T47D (cell line): ENCODE measurements at regions not wholly inside any gene's neighbourhood (a gene's known extent, or its start where the extent isn't known, plus 50 kb on each side); places are given as distances from the start of the nearest gene placed in this dataset.
A peak's percentile ranks its signal among the peaks of the same experiment; 100 is the strongest.
"Not testable (repeated sequence)": the region's sequence is repeated elsewhere in the genome, so short reads cannot be mapped to it uniquely, and the experiment has no call there.

Experiments used
- DNase-seq, 2 experiments: peaks; one replicate each; pipeline versions ENCODE4 v3.0.0 to v3.0.0-alpha.2; 2011 to 2012; ENCODE audit warnings: low read depth in 1 of 2, low spot score in 1 of 2
- JUND ChIP-seq: IDR thresholded peaks from 2 replicates; pipeline ENCODE4 v1.6.1; 2012; ENCODE audit warnings: low read depth
- in situ Hi-C: cut with HindIII; loops from 2 replicates; pipeline ENCODE4 v1.10.0; 2016; ENCODE audit warnings: low sequenced_read_pairs, low pct_unique_long_range_greater_than_20kb

DNA sequence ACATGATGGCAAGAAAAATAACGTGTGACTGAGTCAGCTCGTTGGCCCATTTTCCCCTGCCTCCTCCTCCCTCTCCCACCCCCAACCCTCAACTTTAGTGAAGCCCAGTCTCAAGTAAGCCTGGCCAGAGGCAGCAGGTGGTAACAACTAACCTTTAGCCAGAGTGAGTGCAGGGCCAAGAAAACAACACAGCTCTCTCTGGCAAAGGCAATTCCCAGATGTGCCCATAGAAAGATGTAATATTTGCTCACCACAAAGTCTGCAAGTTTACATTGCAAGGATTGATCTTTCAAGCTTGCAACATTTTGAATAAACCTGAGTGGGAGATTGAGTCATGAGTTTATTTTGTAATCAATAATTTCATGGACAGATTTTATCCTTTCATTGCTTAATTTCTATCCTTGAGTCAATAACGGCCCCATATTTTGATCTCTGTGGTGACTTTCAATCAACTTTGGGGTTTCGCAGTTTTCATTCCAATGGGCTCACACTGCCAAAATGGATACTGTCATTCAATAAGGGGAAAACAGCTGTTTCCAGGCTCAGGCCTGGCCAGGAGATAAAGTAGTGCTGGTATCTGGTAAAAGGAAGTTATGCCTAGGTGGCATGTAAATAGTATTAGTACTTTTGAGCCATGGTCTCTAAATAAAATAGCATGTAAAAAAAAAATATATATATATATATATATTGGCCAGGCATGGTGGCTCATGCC, 130.7 kb upstream of the TMEM164 start:
- in situ Hi-C loops = no loop called here
- DNase-seq = no peak
- TF ChIP-seq JUND = no peak

DNA sequence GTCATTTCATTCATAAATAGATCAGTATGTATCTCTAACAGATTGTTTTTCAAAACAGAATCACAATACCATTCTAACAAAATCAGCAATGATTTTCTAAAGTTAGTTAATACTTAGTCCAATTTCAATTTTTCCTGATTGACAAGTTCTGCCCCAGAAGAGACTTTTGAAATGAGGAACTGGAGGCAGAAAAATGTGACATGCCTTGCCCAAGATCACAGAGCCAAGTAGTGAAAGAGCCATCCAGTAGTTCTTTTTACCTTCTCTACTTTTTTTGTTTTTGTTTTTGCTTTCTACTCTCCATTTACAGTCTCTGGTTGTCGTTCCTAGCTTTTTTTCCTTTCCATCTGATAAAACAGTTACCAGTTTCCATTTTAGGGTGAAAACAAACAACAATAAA, 129.3 kb upstream of the TMEM164 start:
- no peak for TF ChIP-seq JUND
- DNase-seq = no peak
- in situ Hi-C loops = no loop called here

DNA sequence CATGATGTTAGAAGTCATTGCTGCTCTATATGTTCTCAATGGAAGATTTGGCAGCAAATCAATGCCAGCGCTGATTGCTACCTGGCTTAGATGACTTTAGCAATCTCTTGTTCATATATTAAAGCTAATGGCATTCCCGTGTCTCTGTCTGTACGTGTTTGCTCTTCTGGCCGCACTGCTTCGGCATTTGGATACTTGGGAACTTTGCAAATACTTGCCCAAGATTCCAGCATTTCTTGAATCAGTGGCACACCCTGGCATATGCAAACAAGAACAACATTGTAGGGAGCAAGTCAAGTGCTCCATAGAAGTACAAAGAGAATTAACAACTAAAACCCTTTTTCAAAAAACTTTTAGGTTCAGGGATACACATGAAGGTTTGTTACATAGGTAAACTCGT, 128.9 kb upstream of the TMEM164 start:
- in situ Hi-C loops = no loop called here
- TF ChIP-seq JUND = no peak
- no peak for DNase-seq

DNA sequence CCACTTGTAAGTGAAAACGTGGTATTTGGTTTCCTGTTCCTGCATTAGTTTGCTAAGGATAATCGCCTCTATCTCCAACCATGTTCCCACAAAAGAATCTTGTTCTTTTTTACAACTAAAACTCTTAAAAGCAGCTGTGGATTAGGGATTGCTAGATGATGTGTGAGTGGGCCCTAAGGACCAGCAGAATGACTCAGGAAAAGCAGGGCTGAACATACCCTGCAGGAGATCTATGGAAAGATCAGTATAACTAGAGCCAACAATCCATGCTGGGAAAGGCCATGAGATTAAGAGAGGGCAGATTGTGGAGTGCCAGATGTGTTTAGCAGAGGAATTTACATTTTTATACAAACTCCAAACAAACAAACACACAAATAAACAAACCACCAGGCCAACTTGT, 128.4 kb upstream of the TMEM164 start:
- no peak for DNase-seq
- in situ Hi-C loops = no loop called here
- TF ChIP-seq JUND = no peak

DNA sequence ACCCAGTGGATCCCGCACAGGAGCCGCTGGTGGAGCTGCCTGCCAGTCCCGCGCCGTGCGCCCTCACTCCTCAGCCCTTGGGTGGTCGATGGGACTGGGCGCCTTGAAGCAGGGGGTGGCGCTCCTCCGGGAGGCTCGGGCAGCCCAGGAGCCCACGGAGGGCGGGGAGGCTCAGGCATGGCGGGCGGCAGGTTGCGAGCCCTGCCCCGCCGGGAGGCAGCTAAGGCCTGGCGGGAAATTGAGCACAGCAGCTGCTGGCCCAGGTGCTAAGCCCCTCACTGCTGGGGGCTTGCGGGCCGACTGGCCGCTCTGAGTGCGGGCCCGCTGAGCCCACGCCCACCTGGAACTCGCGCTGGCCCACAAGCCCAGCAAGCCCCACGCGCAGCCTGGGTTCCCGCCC, 127.1 kb upstream of the TMEM164 start:
- no peak for TF ChIP-seq JUND
- in situ Hi-C loops = no loop called here
- DNase-seq = no peak

DNA sequence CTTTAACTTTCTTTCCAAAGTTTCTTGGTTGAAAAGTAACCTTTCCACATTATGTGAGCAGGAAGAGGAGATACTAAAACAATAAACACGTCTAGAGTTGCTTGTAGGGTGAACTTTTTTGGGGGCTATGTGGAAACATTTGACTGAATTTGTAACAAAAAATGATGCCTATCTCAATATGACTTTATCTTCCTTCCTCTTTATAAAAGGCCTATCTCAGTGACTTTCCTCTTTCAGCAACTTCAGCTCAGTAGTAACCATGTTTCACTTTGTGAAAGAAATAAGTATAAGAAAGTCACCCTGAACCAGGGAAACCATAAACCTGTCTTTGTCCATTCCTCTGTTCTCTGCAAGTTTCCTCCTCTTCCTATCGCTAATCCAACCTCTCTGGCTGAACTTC, 124.7 kb upstream of the TMEM164 start:
- no peak for TF ChIP-seq JUND
- in situ Hi-C loops = no loop called here
- DNase-seq = no peak

DNA sequence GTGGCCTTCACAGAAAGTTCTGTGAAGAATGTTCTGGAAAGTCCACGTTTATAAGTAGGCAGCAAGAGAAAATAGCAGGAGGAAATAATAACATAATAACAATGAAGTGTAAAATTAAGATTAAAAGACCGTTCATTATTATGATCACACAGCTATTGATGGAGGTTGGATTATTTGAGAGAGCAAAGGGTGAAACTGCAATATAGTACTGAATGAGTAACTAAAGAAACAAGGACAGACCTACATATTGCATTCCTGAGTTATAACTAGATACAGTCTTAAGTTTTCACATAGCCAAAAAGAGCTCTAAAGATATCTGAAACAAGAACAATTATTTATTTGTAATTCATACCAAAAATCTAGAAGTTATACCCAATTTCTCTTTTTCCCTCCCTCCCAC, 122.9 kb upstream of the TMEM164 start:
- no peak for TF ChIP-seq JUND
- no peak for DNase-seq
- in situ Hi-C loops = no loop called here

DNA sequence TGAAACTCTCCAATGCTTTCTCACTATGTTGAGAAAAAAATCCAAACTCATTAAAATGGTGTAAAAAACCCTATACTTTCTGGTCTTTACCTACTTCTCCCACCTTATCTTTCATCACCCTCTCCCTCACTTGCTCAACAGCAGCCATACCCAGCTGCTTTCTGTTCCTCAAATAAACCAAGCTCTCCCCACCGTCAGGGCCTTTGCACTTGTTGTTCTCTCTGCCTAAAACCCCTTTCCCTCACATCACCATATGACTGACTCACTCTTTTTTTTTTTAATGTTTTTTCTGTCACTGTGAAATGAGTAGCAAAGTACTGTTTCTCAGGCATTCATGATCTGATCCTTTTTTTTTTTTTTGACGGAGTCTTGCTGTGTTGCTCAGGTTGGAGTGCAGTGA, 122.3 kb upstream of the TMEM164 start:
- TF ChIP-seq JUND = no peak
- DNase-seq = no peak
- in situ Hi-C loops = no loop called here

DNA sequence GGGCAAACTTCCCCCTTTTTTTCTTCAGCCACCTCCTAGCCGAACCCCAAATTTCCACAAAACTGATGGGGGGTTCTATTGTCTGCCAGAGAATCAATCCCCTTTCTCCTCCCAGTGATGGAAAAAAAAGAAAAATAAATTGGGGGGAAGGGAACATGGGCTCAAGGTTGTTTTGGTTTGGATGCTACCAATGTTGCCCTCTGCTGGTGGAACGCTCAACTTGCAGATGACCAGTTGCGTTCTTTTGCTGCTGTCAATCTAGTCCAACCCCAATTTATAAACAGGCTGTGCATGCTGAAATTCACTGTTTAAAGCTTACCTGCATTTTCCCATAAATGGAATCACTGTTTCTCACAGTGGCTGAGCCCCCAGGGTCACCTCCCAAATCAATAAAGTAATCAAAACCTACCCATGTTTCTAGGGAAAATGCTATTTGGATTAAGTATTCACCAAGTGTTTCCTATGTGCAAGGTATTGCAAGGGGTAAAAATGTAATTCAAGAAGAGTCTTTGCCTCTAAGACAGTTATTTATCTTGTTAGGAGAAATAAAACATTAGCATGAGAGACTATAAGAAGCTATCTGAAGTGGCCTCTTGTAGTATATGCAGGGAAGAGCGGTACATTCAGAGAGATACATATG, 116.7 kb upstream of the TMEM164 start:
- in situ Hi-C loops = no loop called here
- no peak for TF ChIP-seq JUND
- peak in 1 of 2 experiments; percentile 47 for DNase-seq

DNA sequence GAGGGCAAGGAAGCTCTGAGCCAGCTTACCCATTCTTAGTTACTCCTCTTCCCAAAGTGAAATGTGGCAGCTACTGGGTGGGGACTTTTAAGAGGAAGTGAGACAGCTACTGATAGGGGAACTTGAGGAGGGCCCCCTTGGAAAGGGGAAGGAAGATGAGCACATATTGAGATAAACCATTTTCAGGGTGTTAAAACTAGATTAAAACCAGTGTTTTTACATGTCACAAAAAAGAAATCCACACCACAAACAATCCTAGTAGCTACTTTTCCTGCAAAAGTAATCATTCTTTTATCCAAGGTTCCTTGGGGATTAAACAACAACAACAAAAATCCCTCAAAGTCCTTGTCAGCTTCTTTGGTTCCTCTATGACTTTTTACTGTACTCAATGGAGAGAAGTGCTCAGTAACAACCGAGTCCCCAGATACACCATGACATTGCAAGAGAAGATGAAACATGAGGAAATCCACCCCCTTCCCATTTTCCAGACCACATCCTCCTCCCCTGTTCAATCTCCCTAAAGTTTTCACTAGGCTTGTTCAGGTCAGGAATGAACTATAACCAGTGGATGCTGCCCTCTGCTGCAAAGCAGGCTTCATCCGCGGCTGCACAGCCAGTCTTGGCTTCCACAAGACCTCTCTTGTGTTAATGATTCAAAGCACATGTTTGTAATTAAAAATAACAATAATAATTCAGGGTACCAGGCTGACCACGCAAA, 113.5 kb upstream of the TMEM164 start:
- TF ChIP-seq JUND = no peak
- DNase-seq = no peak
- in situ Hi-C loops = no loop called here

DNA sequence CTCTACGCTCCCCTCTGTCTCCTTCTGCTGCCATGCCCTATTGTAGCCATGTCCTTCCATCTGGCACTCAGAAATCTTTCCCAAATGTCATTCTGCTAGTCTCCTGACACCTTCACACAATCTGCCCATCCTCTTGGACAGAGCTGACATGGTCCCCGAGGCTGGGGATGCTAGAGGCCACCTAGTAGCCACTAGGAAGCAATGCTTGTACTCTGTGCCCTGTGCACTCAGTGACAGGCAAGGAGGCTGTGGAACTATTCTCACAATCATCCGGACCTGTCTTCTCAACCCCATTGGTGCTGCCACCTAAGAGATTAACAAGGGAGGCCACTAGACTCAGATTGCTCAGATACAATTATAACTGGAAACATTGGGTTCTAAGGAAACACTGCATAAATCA, 112.6 kb upstream of the TMEM164 start:
- no peak for DNase-seq
- TF ChIP-seq JUND = no peak
- in situ Hi-C loops = no loop called here

DNA sequence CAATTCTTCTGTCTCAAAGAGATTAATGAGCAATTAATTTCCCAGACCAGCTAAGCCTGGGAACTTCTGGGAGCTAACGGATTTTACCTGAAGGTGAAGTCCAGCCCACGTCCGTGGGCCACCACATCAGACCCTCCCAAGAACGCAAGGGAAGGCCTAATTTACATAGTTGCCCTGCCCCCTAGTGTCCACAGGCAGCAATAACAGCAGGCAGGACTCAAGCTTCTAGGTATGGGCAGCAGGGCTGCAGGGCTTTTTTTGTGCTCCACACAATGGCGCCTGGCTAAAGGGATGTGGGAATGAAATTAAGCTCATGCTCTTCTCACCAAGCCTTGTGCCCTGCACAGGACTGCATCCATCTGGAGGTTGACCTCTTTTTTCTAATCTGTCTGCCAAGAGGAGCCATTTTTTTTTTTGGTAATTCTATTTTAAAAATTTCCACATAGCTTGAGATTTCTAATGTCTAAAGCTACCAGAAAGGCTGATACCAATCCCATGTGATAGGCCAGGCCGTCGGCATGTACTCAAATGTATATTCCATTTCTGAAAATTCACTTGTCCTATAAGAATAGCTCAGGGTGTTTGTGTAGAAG, 111.9 kb upstream of the TMEM164 start:
- peak in 1 of 2 experiments; percentile 57 for DNase-seq
- TF ChIP-seq JUND = no peak
- in situ Hi-C loops = no loop called here

DNA sequence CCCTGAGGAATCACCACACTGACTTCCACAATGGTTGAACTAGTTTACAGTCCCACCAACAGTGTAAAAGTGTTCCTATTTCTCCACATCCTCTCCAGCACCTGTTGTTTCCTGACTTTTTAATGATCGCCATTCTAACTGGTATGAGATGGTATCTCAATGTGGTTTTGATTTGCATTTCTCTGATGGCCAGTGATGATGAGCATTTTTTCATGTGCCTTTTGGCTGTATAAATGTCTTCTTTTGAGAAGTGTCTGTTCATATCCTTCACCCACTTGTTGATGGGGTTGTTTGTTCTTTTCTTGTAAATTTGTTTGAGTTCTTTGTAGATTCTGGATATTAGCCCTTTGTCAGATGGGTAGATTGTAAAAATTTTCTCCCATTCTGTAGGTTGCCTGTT, 106.9 kb upstream of the TMEM164 start:
- DNase-seq, in situ Hi-C loops: not testable (repeated sequence)
